H9 (cell line): ENCODE measurements at regions not wholly inside any gene's neighbourhood (a gene's known extent, or its start where the extent isn't known, plus 50 kb on each side); places are given as distances from the start of the nearest gene placed in this dataset.

Experiments used
- DNase-seq: peaks from one replicate; pipeline ENCODE4 v3.0.0-alpha.2; 2017
- H2AFZ ChIP-seq: one replicate; pipeline ENCODE4 v1.6.1; 2013; ENCODE audit warnings: mild to moderate bottlenecking, low read length, control low read depth, moderate library complexity
- H2AK5ac ChIP-seq: 2 replicates; pipeline ENCODE4 v1.6.1; 2013; ENCODE audit warnings: low read length, control low read depth, mixed read lengths; ENCODE audit not compliant: insufficient read length
- H2BK120ac ChIP-seq: one replicate; pipeline ENCODE4 v1.6.1; 2013; ENCODE audit warnings: low read depth, mild to moderate bottlenecking, low read length, control low read depth, inconsistent platforms; ENCODE audit not compliant: poor library complexity, severe bottlenecking
- H2BK12ac ChIP-seq: 2 replicates; pipeline ENCODE4 v1.6.1; 2013; ENCODE audit warnings: low read length, control low read depth, mixed read lengths, low read depth; ENCODE audit not compliant: insufficient read length
- H2BK15ac ChIP-seq: 2 replicates; pipeline ENCODE4 v1.6.1; 2013; ENCODE audit warnings: low read depth, low read length, control low read depth
- H2BK20ac ChIP-seq: one replicate; pipeline ENCODE4 v1.6.1; 2013; ENCODE audit warnings: low read depth, mild to moderate bottlenecking, low read length, control low read depth, inconsistent platforms; ENCODE audit not compliant: poor library complexity, severe bottlenecking
- H2BK5ac ChIP-seq: 2 replicates; pipeline ENCODE4 v1.6.1; 2013; ENCODE audit warnings: low read length, control low read depth, mixed read lengths; ENCODE audit not compliant: insufficient read length
- H3K14ac ChIP-seq: 2 replicates; pipeline ENCODE4 v1.6.1; 2013; ENCODE audit warnings: low read length, control low read depth; ENCODE audit not compliant: insufficient read depth
- H3K18ac ChIP-seq: 2 replicates; pipeline ENCODE4 v1.6.1; 2013; ENCODE audit warnings: low read depth, mild to moderate bottlenecking, mixed read lengths, low read length, control low read depth; ENCODE audit not compliant: insufficient read length
- H3K23ac ChIP-seq: 2 replicates; pipeline ENCODE4 v1.6.1; 2013; ENCODE audit warnings: low read length, control low read depth, mixed read lengths, low read depth; ENCODE audit not compliant: insufficient read length
- H3K23me2 ChIP-seq: 2 replicates; pipeline ENCODE4 v1.6.1; 2013; ENCODE audit warnings: low read depth, mild to moderate bottlenecking, mixed read lengths, low read length, control low read depth; ENCODE audit not compliant: insufficient read length, poor library complexity, severe bottlenecking
- H3K27ac ChIP-seq: 2 replicates; pipeline ENCODE4 v1.5.1; 2013; ENCODE audit warnings: low read length, control low read depth, mixed read lengths, low read depth; ENCODE audit not compliant: insufficient read length
- H3K27me3 ChIP-seq: 2 replicates; pipeline ENCODE4 v1.6.1; 2013; ENCODE audit warnings: low read length, control low read depth, inconsistent platforms; ENCODE audit not compliant: insufficient read depth
- H3K4ac ChIP-seq: 2 replicates; pipeline ENCODE4 v1.6.1; 2013; ENCODE audit warnings: low read depth, mild to moderate bottlenecking, control low read depth, inconsistent platforms, low read length, moderate library complexity
- H3K4me1 ChIP-seq: 2 replicates; pipeline ENCODE4 v1.6.1; 2013; ENCODE audit warnings: low read length, control low read depth, inconsistent platforms; ENCODE audit not compliant: insufficient read depth
- H3K4me2 ChIP-seq: 2 replicates; pipeline ENCODE4 v1.6.1; 2013; ENCODE audit warnings: low read length, control low read depth, mixed read lengths; ENCODE audit not compliant: insufficient read length, insufficient read depth
- H3K56ac ChIP-seq: 2 replicates; pipeline ENCODE4 v1.6.1; 2013; ENCODE audit warnings: low read depth, mild to moderate bottlenecking, mixed read lengths, low read length, control low read depth; ENCODE audit not compliant: insufficient read length
- H3K79me1 ChIP-seq: 2 replicates; pipeline ENCODE4 v1.6.1; 2013; ENCODE audit warnings: low read depth, mild to moderate bottlenecking, moderate library complexity, low read length, control low read depth, inconsistent platforms; ENCODE audit not compliant: insufficient read depth, poor library complexity, severe bottlenecking
- H3K79me2 ChIP-seq: 2 replicates; pipeline ENCODE4 v1.6.1; 2013; ENCODE audit warnings: low read length, control low read depth, inconsistent platforms; ENCODE audit not compliant: insufficient read depth
- H3K9ac ChIP-seq: 2 replicates; pipeline ENCODE4 v1.6.1; 2013; ENCODE audit warnings: low read length, control low read depth, mixed read lengths; ENCODE audit not compliant: insufficient read length; ENCODE audit errors: extremely low read depth
- H3K9me3 ChIP-seq: one replicate; pipeline ENCODE4 v1.6.1; 2013; ENCODE audit warnings: low read depth, low read length, inconsistent platforms; ENCODE audit not compliant: control insufficient read depth
- H3T11ph ChIP-seq: one replicate; pipeline ENCODE4 v1.6.1; 2013; ENCODE audit warnings: mild to moderate bottlenecking, low read length, control low read depth, inconsistent platforms
- H4K20me1 ChIP-seq: one replicate; pipeline ENCODE4 v1.6.1; 2013; ENCODE audit not compliant: control insufficient read depth, insufficient read length, insufficient read depth
- H4K5ac ChIP-seq: 2 replicates; pipeline ENCODE4 v1.6.1; 2013; ENCODE audit warnings: low read depth, mild to moderate bottlenecking, mixed read lengths, low read length, control low read depth; ENCODE audit not compliant: insufficient read length
- H4K8ac ChIP-seq: replicated peaks from 2 replicates; pipeline ENCODE4 v1.6.1; 2013; ENCODE audit warnings: low read length, control low read depth, mixed read lengths, low read depth; ENCODE audit not compliant: insufficient read length
- H4K91ac ChIP-seq: 2 replicates; pipeline ENCODE4 v1.6.1; 2013; ENCODE audit warnings: low read depth, mild to moderate bottlenecking, moderate library complexity, mixed read lengths, low read length, control low read depth; ENCODE audit not compliant: insufficient read length
- H3K27ac Mint-ChIP-seq, 3 experiments: 2 replicates in 2 of 3; 3 replicates in 1 of 3; pipeline ENCODE4 v1.8.0; 2020 to 2021; ENCODE audit warnings: mixed read lengths in 3 of 3, mild to moderate bottlenecking in 1 of 3, moderate library complexity in 1 of 3
- H3K27me3 Mint-ChIP-seq: 2 replicates; pipeline ENCODE4 v1.8.0; 2021; ENCODE audit warnings: low read depth, mild to moderate bottlenecking, moderate library complexity, mixed read lengths
- H3K36me3 Mint-ChIP-seq, 3 experiments: 2 replicates in 2 of 3; 3 replicates in 1 of 3; pipeline ENCODE4 v1.8.0; 2020 to 2021; ENCODE audit warnings: low read depth in 3 of 3, mixed read lengths in 3 of 3; ENCODE audit not compliant: insufficient read depth in 1 of 3
- H3K4me1 Mint-ChIP-seq, 2 experiments: 2 replicates each; pipeline ENCODE4 v1.8.0; 2020; ENCODE audit warnings: mixed read lengths in 2 of 2
- H3K4me3 Mint-ChIP-seq, 2 experiments: 2 replicates in 1 of 2; 3 replicates in 1 of 2; pipeline ENCODE4 v1.8.0; 2020 to 2021; ENCODE audit warnings: mild to moderate bottlenecking in 2 of 2, mixed read lengths in 2 of 2, moderate library complexity in 1 of 2
- H3K9me3 Mint-ChIP-seq, 2 experiments: 2 replicates in 1 of 2; 3 replicates in 1 of 2; pipeline ENCODE4 v1.8.0; 2020; ENCODE audit warnings: mild to moderate bottlenecking in 2 of 2, mixed read lengths in 2 of 2, moderate library complexity in 1 of 2
- CTCF ChIP-seq: fragments of 200-600 bp; sonication (generic); conservative IDR thresholded peaks from 3 replicates; pipeline ENCODE4 v1.8.0; 2021; ENCODE audit warnings: antibody characterized with exemption, mild to moderate bottlenecking
- WGBS: extraction: QIAGEN DNeasy Blood & Tissue Kit; methylation state at CpG from one replicate; pipeline ENCODE4 v1.1.7; 2013; ENCODE audit warnings: missing lambda C conversion rate, low lambda C conversion rate, mixed read lengths; ENCODE audit not compliant: insufficient read length; ENCODE audit errors: extremely low coverage; 5-methylcytosine and 5-hydroxymethylcytosine counted together

DNA sequence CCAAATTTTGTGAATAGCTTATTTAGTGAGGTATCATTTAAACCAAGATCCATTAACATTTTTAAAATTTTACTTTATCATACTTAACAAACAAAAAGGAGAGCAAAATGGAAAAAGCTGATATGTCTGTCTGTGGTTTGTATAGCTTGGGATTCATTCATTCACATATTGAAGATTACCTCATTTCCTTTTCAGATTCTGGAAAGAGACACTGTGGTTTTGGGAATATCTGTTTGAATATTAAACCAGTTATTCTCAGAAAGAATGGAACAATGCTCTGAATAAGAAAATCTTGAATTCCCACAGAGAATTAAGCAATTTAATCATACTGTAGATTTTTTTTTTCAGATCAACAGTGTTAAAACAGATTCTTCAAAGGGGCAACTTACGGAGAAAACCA is 93.8 kb upstream of the PRDX6 start:
- H3K27me3 Mint-ChIP-seq, result no peaks in the 10 kb centered on the region
- no peaks in the 10 kb centered on the region for H3K79me1 ChIP-seq
- no peak overlapping the region for H3K9ac ChIP-seq
- H2BK20ac ChIP-seq, result no peak overlapping the region
- no peak overlapping the region for H3K14ac ChIP-seq
- no peak overlapping the region for H3T11ph ChIP-seq
- H4K91ac ChIP-seq, result no peak overlapping the region
- no peaks in the 10 kb centered on the region for H3K9me3 ChIP-seq
- DNase-seq, result no peak
- no CpG with 5 or more reads among the region's 1 CpG for WGBS
- no peak overlapping the region for H3K4me2 ChIP-seq
- H3K4me3 Mint-ChIP-seq, result no peak overlapping the region
- H3K4me1 ChIP-seq, result no peaks in the 10 kb centered on the region
- no peak overlapping the region for H4K5ac ChIP-seq
- no peak overlapping the region for H3K27ac Mint-ChIP-seq
- no peak overlapping the region for H3K18ac ChIP-seq
- H3K23me2 ChIP-seq, result no peaks in the 10 kb centered on the region
- no peak overlapping the region for H3K56ac ChIP-seq
- no peak overlapping the region for H4K8ac ChIP-seq
- 0 out of 4 replicates have a peak, but pooled peaks cover 3 to 4% of the 10 kb centered on the region in 2 experiments for H3K4me1 Mint-ChIP-seq
- no peak overlapping the region for H2BK120ac ChIP-seq
- no peaks in the 10 kb centered on the region for H3K79me2 ChIP-seq
- H3K27me3 ChIP-seq, result no peaks in the 10 kb centered on the region
- TF ChIP-seq CTCF, result no peak
- H3K36me3 Mint-ChIP-seq, result peaks cover 0 to 2% (median 0%) of the 10 kb centered on the region in 3 experiments; a peak in 3 of 7 replicates
- no peak overlapping the region for H3K4ac ChIP-seq
- no peak overlapping the region for H2AK5ac ChIP-seq
- no peak overlapping the region for H3K27ac ChIP-seq
- H3K23ac ChIP-seq, result no peak overlapping the region
- H2BK15ac ChIP-seq, result no peak overlapping the region
- H4K20me1 ChIP-seq, result no peaks in the 10 kb centered on the region
- H3K9me3 Mint-ChIP-seq, result no peaks in the 10 kb centered on the region
- no peak overlapping the region for H2BK5ac ChIP-seq
- H2BK12ac ChIP-seq, result no peak overlapping the region
- no peak overlapping the region for H2AFZ ChIP-seq
